ENCODE measurements at regions not wholly inside any gene's neighbourhood (a gene's known extent, or its start where the extent isn't known, plus 50 kb on each side); places are given as distances from the start of the nearest gene placed in this dataset.

DNA sequence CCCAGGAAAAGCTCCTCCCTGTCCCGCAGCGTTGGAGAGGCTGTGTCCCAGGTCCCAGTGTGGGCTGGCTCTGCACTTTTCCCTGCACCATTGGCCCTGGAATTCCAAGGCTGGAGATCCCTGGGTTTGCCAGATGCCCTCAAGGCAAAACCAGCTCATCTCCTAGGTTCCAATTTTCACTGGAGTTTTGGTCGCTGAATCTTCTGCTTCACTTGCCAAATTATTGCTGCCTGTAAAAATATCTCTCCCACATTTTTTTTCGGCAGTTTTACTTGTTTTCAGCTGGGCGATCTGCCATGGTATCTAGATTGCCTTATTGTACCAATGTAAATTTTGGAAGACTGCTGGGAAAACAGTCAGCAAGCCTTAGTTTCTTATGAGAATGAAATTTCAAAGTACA, 150.9 kb upstream of the ATP10A start:
- TF ChIP-seq SIN3A (IDR thresholded peaks at IDR 0.05; ENCODE audit: borderline replicate concordance, insufficient read depth, low read length) = no peak
- no peak for TF ChIP-seq TAF1 (IDR thresholded peaks at IDR 0.05; ENCODE audit: borderline replicate concordance, insufficient read depth, low read length)
- no peak for TF ChIP-seq POLR2AphosphoS5 (IDR thresholded peaks at IDR 0.05; ENCODE audit: low read depth, low read length)
- TF ChIP-seq, protein P1, sequence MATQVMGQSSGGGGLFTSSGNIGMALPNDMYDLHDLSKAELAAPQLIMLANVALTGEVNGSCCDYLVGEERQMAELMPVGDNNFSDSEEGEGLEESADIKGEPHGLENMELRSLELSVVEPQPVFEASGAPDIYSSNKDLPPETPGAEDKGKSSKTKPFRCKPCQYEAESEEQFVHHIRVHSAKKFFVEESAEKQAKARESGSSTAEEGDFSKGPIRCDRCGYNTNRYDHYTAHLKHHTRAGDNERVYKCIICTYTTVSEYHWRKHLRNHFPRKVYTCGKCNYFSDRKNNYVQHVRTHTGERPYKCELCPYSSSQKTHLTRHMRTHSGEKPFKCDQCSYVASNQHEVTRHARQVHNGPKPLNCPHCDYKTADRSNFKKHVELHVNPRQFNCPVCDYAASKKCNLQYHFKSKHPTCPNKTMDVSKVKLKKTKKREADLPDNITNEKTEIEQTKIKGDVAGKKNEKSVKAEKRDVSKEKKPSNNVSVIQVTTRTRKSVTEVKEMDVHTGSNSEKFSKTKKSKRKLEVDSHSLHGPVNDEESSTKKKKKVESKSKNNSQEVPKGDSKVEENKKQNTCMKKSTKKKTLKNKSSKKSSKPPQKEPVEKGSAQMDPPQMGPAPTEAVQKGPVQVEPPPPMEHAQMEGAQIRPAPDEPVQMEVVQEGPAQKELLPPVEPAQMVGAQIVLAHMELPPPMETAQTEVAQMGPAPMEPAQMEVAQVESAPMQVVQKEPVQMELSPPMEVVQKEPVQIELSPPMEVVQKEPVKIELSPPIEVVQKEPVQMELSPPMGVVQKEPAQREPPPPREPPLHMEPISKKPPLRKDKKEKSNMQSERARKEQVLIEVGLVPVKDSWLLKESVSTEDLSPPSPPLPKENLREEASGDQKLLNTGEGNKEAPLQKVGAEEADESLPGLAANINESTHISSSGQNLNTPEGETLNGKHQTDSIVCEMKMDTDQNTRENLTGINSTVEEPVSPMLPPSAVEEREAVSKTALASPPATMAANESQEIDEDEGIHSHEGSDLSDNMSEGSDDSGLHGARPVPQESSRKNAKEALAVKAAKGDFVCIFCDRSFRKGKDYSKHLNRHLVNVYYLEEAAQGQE (IDR thresholded peaks at IDR 0.05; ENCODE audit: insufficient read depth in 1 of 2, low read depth in 2 of 2, low read length in 2 of 2) = no peak
